GM21447 (cell line): ENCODE measurements at regions not wholly inside any gene's neighbourhood (a gene's known extent, or its start where the extent isn't known, plus 50 kb on each side); places are given as distances from the start of the nearest gene placed in this dataset.
"Not testable (repeated sequence)": the region's sequence is repeated elsewhere in the genome, so short reads cannot be mapped to it uniquely, and the experiment has no call there.

Experiments
- ATAC-seq: cut with Tn5 transposase; IDR thresholded peaks from one replicate; pipeline ENCODE4 v1.9.1; 2021; ENCODE audit not compliant: unreplicated experiment

GRCh38 chr14:21960636-21961035, 287.0 kb upstream of the OR4E1 start:
- no peak for ATAC-seq

- no peak for ATAC-seq
These were observed 268.3 kb upstream of the OR4E1 start for GRCh38 chr14:21941885-21942284.

DNA sequence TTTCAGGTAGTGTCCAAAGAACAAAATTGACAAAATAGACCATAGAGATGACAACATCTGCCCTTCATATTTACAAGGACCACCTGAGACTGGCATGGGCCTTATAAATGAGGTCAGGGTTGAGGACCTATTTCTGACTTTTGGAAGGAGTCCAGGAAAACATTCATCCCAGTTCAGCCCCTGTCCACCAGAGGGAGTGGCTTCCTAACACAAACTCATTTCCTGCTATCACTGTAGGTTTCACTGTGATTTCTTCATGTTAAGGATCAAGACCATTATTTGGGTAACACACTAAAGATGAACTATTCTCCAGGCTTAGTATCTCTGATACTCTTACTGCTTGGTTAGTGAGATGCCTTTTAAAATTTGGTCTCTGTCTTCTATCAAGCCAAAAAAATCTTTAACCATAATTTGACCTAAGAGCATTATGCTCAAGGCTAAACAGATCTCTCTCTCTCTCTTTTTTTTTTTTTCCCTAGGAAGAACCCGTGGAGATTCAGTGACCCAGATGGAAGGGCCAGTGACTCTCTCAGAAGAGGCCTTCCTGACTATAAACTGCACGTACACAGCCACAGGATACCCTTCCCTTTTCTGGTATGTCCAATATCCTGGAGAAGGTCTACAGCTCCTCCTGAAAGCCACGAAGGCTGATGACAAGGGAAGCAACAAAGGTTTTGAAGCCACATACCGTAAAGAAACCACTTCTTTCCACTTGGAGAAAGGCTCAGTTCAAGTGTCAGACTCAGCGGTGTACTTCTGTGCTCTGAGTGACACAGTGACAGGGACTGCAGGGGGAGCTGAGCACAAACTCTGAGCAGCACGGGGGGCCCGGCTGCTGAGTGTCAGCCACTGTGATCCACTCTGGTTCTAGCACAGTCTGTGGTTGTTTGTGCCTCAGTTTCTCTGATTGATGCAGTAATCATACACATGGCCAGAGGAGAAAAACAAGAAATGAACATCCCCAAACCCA, 267.6 kb upstream of the OR4E1 start:
- no peak for ATAC-seq

- ATAC-seq: no peak
These were observed 266.2 kb upstream of the OR4E1 start for GRCh38 chr14:21939836-21940235.

DNA sequence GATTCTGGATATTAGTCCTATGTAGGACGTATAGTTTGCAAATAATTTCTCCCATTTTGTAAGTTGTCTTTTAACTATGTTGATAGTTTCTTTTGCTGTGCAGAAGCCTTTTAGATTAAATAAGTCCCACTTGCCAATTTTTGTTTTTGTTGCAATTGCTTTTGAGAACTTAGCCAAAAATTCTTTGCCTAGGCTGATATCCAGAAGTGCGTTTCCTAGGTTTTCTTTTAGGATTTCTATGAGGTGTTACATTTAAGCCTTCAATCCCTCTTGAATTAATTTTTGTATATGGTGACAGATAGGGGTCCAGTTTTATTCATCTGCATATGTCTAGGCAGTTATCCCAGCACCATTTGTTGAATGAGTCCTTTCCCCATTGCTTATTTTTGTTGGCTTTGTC, 264.4 kb upstream of the OR4E1 start:
- no peak for ATAC-seq

- ATAC-seq: no peak
These were observed 260.1 kb upstream of the OR4E1 start for GRCh38 chr14:21933681-21934080.

DNA sequence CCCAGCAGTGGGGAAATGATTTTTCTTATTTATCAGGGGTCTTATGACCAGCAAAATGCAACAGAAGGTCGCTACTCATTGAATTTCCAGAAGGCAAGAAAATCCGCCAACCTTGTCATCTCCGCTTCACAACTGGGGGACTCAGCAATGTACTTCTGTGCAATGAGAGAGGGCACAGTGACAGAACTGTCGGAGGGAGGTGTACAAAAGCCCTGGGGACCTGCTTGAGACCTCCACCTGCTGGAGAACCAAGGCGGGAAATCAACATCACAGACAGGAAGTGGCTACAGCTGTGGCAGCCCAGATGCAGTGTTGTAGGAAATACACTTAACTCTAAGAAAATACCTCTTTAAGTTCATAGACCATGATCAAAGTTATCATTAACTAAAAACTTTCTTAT, 250.9 kb upstream of the OR4E1 start:
- ATAC-seq: peak; percentile 89

- peak; percentile 74 for ATAC-seq
These were observed 250.2 kb upstream of the OR4E1 start for GRCh38 chr14:21923820-21924219.

DNA sequence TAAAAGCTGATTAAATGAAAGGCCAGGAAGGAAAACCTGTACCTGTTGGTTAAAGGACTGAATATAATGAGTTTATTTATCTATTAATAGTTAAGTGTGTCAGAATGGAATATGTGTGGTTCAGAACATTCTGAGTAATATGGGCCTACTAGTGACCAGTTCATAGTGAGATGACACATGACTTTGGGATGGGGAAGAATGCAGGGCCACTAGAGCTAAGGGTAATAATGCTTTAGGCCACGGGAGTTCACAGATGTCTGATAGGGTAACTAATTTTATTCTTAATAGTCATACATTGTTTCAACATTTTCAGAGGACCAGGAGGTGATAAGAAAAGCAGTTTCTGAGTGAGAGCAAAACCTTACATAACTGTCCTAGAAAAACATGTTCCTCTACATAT, 247.8 kb upstream of the OR4E1 start:
- ATAC-seq: no peak

GRCh38 chr14:21917699-21918436, 244.2 kb upstream of the OR4E1 start:
- no peak for ATAC-seq

- no peak for ATAC-seq
These were observed 242.2 kb upstream of the OR4E1 start for GRCh38 chr14:21915826-21916225.

DNA sequence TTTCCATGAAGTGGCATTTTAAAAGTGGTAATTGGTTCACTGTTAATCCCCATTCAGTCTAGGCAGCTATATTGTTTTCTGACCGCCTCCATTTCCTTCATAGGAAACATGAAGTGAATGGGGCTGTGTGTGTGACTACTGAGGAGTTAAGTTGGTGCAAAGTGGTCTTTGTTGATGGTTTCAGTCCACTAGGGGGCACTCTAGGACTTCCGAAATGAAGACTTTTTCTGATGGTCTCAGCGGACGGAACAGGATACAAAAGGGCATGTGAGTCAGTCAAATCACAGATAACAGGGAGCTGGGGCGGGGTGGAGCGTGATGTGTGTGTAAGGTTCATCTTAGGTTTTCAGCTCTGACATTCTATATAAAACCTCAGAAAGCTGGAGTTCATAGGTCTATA, 240.1 kb upstream of the OR4E1 start:
- ATAC-seq: no peak

GRCh38 chr14:21912367-21912766, 238.7 kb upstream of the OR4E1 start:
- no peak for ATAC-seq

DNA sequence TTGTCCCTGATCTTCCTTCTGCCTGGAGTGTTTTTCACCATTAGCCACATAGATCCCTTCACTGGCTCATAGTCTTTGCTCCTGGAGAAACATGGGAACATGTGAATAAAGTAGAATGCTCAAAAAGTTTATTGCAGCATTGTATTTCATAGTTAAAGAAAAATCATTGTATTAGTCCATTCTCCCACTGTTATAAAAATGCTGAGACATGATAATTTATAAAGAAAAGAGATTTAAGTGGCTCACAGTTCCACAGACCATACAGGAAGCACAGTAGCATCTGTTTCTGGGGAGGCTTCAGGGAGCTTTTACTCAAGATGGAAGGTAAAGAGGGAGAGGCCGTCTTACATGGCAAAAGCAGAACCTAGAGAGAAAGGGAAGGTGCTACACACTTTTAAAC, 238.3 kb upstream of the OR4E1 start:
- no peak for ATAC-seq

DNA sequence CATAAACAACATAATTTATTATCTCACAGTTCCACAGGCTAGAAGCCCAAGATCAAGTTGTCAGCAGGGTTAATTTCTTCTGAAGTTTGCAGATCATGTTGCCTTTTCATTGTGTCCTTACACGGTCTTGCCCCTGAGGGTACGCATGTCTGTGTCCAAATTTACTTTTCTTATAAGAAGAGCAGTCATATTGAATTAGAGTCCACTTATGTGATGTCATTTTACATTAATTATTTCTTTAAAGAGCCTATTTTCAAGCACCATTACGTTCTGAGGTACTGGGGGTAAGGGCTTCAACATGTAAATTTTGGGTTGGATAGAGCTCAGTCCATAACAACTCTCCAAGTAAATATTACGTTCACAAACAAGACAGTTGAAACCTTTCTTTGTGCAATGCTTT, 236.6 kb upstream of the OR4E1 start:
- no peak for ATAC-seq

GRCh38 chr14:21902561-21903181, 229.1 kb upstream of the OR4E1 start:
- no peak for ATAC-seq

- ATAC-seq: not testable (repeated sequence)
These were observed 221.2 kb upstream of the OR4E1 start for GRCh38 chr14:21894898-21895194.

DNA sequence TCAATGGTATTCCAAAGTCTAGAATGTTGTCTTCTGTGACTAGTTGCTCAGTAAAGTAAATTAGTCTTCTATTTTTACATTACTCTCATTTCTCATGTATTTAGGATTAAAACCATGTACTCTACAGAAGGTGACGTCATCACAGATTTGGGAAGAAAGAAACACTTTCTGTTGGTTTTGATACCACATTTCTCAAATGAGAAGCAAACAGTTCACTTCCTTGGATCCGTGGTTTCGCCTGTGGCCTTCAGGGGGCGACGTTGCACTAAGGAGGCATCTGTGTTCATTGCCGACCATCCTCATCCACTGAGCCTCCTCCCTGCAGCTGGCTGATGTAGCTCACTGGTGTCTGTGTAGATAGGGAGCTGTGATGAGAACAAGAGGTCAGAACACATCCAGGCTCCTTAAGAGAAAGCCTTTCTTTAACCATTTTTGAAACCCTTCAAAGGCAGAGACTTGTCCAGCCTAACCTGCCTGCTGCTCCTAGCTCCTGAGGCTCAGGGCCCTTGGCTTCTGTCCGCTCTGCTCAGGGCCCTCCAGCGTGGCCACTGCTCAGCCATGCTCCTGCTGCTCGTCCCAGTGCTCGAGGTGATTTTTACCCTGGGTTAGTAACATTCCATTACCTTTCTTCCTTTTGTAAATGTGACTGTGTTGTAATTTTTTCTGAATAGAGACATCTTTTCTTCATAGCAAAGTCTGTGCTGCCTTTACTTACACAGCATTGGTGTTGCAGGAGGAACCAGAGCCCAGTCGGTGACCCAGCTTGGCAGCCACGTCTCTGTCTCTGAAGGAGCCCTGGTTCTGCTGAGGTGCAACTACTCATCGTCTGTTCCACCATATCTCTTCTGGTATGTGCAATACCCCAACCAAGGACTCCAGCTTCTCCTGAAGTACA, 220.6 kb upstream of the OR4E1 start:
- no peak for ATAC-seq

DNA sequence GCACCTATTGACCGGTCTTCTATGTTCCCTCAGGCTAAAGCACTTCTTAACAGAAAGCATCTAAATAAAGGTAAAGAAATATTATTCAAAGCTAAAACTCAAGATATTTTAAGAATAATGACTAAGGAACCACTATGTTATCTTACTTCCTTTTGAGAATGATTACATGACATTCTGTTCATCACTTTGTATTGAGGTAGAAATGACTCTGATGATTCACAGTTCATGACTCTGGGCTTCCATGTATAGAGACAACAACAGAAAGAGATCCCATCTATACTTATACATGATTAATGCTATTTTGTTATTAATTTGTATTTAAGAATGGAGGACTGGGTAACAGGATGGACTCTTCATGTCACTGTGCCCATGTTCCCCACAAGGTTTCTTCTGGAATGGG, 218.3 kb upstream of the OR4E1 start:
- ATAC-seq: no peak

DNA sequence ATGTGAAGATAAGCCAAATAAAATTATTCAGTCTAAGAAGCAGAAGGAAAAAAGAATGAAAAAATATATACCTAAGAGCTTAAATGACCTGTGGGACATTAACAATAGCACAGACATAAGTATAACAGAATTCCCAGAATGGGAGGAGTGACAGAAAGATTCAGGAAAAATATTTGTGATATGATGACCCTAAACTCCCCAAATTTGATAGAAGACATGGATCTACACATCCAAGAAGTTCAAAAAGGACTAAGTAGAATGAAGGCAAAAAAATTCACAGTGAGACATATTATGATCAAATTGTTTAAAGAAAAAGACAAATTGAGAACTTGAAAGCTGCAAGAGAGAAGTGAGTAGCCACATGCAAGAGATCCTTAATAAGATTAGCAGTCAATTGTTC, 211.4 kb upstream of the OR4E1 start:
- no peak for ATAC-seq

DNA sequence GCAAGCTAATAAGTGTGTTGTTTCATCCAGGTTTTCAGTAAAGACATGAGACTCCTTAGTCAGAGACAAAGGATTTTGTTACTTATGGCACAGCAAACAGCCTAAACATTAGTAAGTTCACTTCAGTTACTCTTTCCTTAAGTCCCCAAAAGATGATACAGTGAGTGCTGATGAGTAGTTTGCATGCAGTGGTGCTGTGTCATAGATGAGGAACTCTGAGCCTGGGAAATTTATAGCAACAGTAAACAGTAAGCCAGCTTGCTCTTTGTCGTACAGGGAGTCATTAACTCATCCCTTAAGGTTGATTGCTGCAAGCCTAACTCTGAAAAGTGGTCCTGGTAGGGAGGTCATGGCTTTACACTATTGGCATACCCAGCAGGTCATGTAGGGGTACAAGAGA, 208.6 kb upstream of the OR4E1 start:
- ATAC-seq: no peak
